Iris pigment epithelial cell (primary cell): ENCODE measurements at regions not wholly inside any gene's neighbourhood (a gene's known extent, or its start where the extent isn't known, plus 50 kb on each side); places are given as distances from the start of the nearest gene placed in this dataset.

Experiments
- DNase-seq: peaks from one replicate; pipeline ENCODE4 v3.0.0-alpha.2; 2011; ENCODE audit warnings: low read depth

GRCh38 chr11:105332171-105332570, 192.6 kb upstream of the CARD18 start:
- no peak for DNase-seq

- DNase-seq, result no peak
These were observed 188.5 kb upstream of the CARD18 start for GRCh38 chr11:105328061-105328460.

GRCh38 chr11:105324156-105324555, 184.6 kb upstream of the CARD18 start:
- DNase-seq, result no peak

- DNase-seq, result no peak
These were observed 182.1 kb upstream of the CARD18 start for GRCh38 chr11:105321696-105322095.

GRCh38 chr11:105315287-105315686, 175.7 kb upstream of the CARD18 start:
- peak; percentile 4 for DNase-seq

GRCh38 chr11:105312266-105312665, 172.7 kb upstream of the CARD18 start:
- no peak for DNase-seq

- peak; percentile 44 for DNase-seq
These were observed 159.1 kb upstream of the CARD18 start for GRCh38 chr11:105298630-105299029.

- peak; percentile 17 for DNase-seq
These were observed 158.6 kb upstream of the CARD18 start for GRCh38 chr11:105298174-105298573.

- peak; percentile 67 for DNase-seq
These were observed 157.9 kb upstream of the CARD18 start for GRCh38 chr11:105297463-105297862.

- no peak for DNase-seq
These were observed 157.2 kb upstream of the CARD18 start for GRCh38 chr11:105296806-105297205.

GRCh38 chr11:105296386-105296785, 156.8 kb upstream of the CARD18 start:
- no peak for DNase-seq

GRCh38 chr11:105282658-105283057, 143.1 kb upstream of the CARD18 start:
- DNase-seq, result peak; percentile 1

- DNase-seq, result peak; percentile 30
These were observed 135.1 kb upstream of the CARD18 start for GRCh38 chr11:105274631-105275030.

- DNase-seq, result no peak
These were observed 134.2 kb upstream of the CARD18 start for GRCh38 chr11:105273660-105274280.

- no peak for DNase-seq
These were observed 130.3 kb upstream of the CARD18 start for GRCh38 chr11:105269862-105270261.

GRCh38 chr11:105268404-105269062, 129.0 kb upstream of the CARD18 start:
- no peak for DNase-seq

- DNase-seq, result peak; percentile 52
These were observed 126.3 kb upstream of the CARD18 start for GRCh38 chr11:105265845-105266244.

GRCh38 chr11:105260976-105261375, 121.4 kb upstream of the CARD18 start:
- no peak for DNase-seq

GRCh38 chr11:105245781-105246315, 106.3 kb upstream of the CARD18 start:
- no peak for DNase-seq

- peak; percentile 98 for DNase-seq
These were observed 104.7 kb upstream of the CARD18 start for GRCh38 chr11:105244160-105244825.

GRCh38 chr11:105241136-105241535, 101.6 kb upstream of the CARD18 start:
- no peak for DNase-seq

- DNase-seq, result peak; percentile 65
These were observed 97.1 kb upstream of the CARD18 start for GRCh38 chr11:105236664-105237063.

- DNase-seq, result no peak
These were observed 93.7 kb upstream of the CARD18 start for GRCh38 chr11:105233285-105233684.
